Mucosa of descending colon (tissue), 3 donors: ENCODE measurements at regions not wholly inside any gene's neighbourhood (a gene's known extent, or its start where the extent isn't known, plus 50 kb on each side); places are given as distances from the start of the nearest gene placed in this dataset.

Source experiments
- ATAC-seq: fragments of 200-7000 bp; cut with Tn5 transposase; one replicate; pipeline ENCODE4 v1.9.1; 2020; ENCODE audit warnings: mild to moderate bottlenecking, moderate library complexity
- DNase-seq, 3 donors: peaks; one replicate each; pipeline ENCODE4 v3.0.0-alpha.2; 2020
- H3K36me3 ChIP-seq: fragments of 200-600 bp; one replicate; pipeline ENCODE4 v1.8.0; 2021; ENCODE audit warnings: low read depth, mild to moderate bottlenecking
- H3K4me1 ChIP-seq: fragments of 200-600 bp; one replicate; pipeline ENCODE4 v1.8.0; 2021; ENCODE audit warnings: low read depth, mild to moderate bottlenecking
- H3K4me3 ChIP-seq: fragments of 200-600 bp; one replicate; pipeline ENCODE4 v1.8.0; 2021; ENCODE audit warnings: mild to moderate bottlenecking
- H3K9me3 ChIP-seq: fragments of 200-600 bp; one replicate; pipeline ENCODE4 v1.8.0; 2021; ENCODE audit warnings: mild to moderate bottlenecking
- intact Hi-C, 2 donors: fragments of 100-400 bp; cut with DNase I in 1 of 2; cut with micrococcal nuclease in 1 of 2; formaldehyde crosslinking; loops; one replicate each; pipeline versions ENCODE4 v1.11.0 to v1.11.1; 2022; cut with DNase I, micrococcal nuclease
- TF ChIP-seq, protein P1 (sequence below): fragments of 200-600 bp; IDR thresholded peaks from one replicate; pipeline ENCODE4 v1.8.0; 2022; ENCODE audit warnings: antibody characterized with exemption, mild to moderate bottlenecking
- donor health status: DM: no; HTN: no; CAD: no; lungs with moderate emphysema.
- donor health status: DM: no; HTN: no; CAD: no.
- donor health status: DM: no; HTN: yes; CAD: no.

- H3K9me3 ChIP-seq, result no peaks in the 10 kb centered on the region
- TF ChIP-seq, protein P1, sequence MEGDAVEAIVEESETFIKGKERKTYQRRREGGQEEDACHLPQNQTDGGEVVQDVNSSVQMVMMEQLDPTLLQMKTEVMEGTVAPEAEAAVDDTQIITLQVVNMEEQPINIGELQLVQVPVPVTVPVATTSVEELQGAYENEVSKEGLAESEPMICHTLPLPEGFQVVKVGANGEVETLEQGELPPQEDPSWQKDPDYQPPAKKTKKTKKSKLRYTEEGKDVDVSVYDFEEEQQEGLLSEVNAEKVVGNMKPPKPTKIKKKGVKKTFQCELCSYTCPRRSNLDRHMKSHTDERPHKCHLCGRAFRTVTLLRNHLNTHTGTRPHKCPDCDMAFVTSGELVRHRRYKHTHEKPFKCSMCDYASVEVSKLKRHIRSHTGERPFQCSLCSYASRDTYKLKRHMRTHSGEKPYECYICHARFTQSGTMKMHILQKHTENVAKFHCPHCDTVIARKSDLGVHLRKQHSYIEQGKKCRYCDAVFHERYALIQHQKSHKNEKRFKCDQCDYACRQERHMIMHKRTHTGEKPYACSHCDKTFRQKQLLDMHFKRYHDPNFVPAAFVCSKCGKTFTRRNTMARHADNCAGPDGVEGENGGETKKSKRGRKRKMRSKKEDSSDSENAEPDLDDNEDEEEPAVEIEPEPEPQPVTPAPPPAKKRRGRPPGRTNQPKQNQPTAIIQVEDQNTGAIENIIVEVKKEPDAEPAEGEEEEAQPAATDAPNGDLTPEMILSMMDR, result no peak
- no peak for ATAC-seq
- no peaks in the 10 kb centered on the region for H3K36me3 ChIP-seq
- H3K4me3 ChIP-seq, result no peak overlapping the region
- DNase-seq, result no peak
- intact Hi-C loops, result no loop called here
- no peaks in the 10 kb centered on the region for H3K4me1 ChIP-seq
These were observed 671.3 kb upstream of the CHAC2 start for GRCh38 chr2:53096351-53096750.

DNA sequence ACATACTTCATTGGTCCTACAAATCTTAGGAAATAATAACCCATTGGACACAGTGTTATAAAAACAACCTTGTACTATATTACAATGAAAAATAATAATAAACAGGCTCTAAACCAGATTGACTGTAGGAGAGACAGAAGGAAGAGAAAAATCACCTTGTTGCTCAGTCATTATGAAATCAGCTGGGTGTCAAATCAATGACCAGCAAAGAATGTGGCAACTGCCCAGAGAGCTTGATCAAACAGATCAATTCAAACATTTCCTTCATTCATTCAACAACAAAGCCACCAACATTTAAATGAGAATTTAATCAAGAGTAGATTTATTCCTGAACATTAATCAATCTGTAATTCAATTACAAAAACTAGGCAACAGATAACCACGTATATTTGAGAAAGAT is 671.9 kb upstream of the CHAC2 start:
- TF ChIP-seq, protein P1, result no peak
- ATAC-seq, result no peak

DNA sequence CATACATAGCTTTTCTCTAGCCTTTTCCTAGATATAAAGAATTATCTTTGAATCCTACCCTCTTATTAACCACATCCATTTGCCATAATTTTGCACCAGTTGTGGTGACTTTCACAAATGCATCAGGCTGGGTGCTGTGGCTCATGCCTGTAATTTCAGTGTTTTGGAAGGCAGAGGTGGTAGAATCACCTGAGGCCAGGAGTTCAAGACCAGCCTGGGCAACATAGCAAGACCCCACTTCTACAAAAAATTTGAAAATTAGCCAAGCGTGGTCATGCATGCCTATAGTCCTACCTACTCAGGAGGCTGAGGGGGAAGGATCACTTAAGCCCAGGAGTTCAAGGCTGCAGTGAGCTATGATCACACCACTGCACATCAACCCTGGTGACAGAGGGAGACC is 672.4 kb upstream of the CHAC2 start:
- no peaks in the 10 kb centered on the region for H3K9me3 ChIP-seq
- no peaks in the 10 kb centered on the region for H3K36me3 ChIP-seq
- TF ChIP-seq, protein P1, result no peak
- intact Hi-C loops, result no loop called here
- no peak for ATAC-seq
- no peak overlapping the region for H3K4me3 ChIP-seq
- no peaks in the 10 kb centered on the region for H3K4me1 ChIP-seq
- DNase-seq, result no peak

More for the DNA sequence above, 671.9 kb upstream of the CHAC2 start:
- Histone ChIP-seq H3K36me3 (no peaks in the 10 kb centered on the region), H3K9me3 (no peaks in the 10 kb centered on the region), H3K4me3 (no peak overlapping the region), H3K4me1 (no peaks in the 10 kb centered on the region)
- no peak for DNase-seq
- intact Hi-C loops, result no loop called here

- intact Hi-C loops, result no loop called here
- no peak for DNase-seq
- ATAC-seq, result no peak
- Histone ChIP-seq H3K9me3 (no peaks in the 10 kb centered on the region), H3K36me3 (no peaks in the 10 kb centered on the region), H3K4me3 (no peak overlapping the region), H3K4me1 (no peaks in the 10 kb centered on the region)
- TF ChIP-seq, protein P1, result no peak
These were observed 674.2 kb upstream of the CHAC2 start for GRCh38 chr2:53093355-53093754.

DNA sequence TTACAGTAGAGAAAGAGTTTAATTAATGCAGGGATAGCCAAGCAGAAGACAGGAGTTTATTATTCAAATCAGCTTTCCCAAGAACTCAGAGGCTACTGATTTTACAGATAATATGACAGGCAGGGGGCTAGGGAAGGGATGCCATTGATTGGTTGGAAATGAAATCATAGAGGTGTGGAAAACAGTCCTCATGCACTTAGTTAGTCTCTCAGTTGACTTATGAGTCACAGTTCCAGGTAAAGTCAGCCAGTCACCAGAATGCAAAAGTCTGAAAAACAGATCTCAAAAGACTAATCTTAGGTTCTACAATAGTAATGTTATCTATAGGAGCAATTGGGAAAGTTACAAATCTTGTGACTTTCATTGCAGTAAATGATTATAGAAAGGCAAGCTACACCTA is 676.4 kb upstream of the CHAC2 start:
- ATAC-seq (no peak), DNase-seq (no peak)
- TF ChIP-seq, protein P1, result no peak

GRCh38 chr2:53087874-53088461 is 679.6 kb upstream of the CHAC2 start:
- no peak overlapping the region for H3K4me3 ChIP-seq
- no peak for DNase-seq
- no peak for ATAC-seq
- H3K9me3 ChIP-seq, result no peaks in the 10 kb centered on the region
- H3K4me1 ChIP-seq, result no peaks in the 10 kb centered on the region
- TF ChIP-seq, protein P1, result no peak
- H3K36me3 ChIP-seq, result no peaks in the 10 kb centered on the region
- intact Hi-C loops, result no loop called here

More for the DNA sequence above, 676.4 kb upstream of the CHAC2 start:
- no peaks in the 10 kb centered on the region for H3K36me3 ChIP-seq
- no peak overlapping the region for H3K4me3 ChIP-seq
- H3K4me1 ChIP-seq, result no peaks in the 10 kb centered on the region
- no peaks in the 10 kb centered on the region for H3K9me3 ChIP-seq
- intact Hi-C loops, result no loop called here
